ENCODE measurements at regions not wholly inside any gene's neighbourhood (a gene's known extent, or its start where the extent isn't known, plus 50 kb on each side); places are given as distances from the start of the nearest gene placed in this dataset.

DNA sequence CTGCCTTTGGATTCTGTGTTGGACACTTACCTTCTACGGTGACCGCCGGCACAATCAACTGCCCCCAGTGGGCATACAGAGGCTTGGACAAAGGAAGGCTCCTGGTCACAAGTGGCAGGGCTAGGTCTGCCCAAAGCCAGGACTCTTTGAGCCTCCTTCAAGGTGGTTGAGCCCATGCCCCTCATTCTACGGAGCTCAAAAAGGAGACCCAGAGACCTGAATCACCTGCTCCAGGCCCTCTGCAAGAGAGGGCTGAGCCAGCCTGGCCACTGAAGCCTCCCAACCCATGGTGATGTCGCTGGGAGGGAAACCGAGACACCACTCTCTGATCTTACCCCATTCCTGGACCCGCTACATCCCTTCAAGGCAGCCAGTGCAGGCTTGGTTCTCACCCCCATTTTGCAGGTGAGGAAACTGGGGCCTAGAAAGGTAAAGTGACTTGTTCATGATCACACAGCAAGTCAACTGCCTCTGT is 87.9 kb downstream of the INHBB start:
- DNase-seq (ENCODE audit: low read depth, low spot score), result no peak
- Histone ChIP-seq H3K27me3 (ENCODE audit: control insufficient read depth, insufficient read depth, low read length) (peaks cover 72% of the 10 kb centered on the region), H3K9me3 (ENCODE audit: control insufficient read depth, insufficient read depth, low read length) (no peaks in the 10 kb centered on the region), H3K27ac (ENCODE audit: low read depth, low read length) (no peak overlapping the region), H3K4me3 (ENCODE audit: low read depth, low read length) (no peak overlapping the region)
- POLR2A ChIA-PET, result no interaction called here
- TF ChIP-seq, protein P1, sequence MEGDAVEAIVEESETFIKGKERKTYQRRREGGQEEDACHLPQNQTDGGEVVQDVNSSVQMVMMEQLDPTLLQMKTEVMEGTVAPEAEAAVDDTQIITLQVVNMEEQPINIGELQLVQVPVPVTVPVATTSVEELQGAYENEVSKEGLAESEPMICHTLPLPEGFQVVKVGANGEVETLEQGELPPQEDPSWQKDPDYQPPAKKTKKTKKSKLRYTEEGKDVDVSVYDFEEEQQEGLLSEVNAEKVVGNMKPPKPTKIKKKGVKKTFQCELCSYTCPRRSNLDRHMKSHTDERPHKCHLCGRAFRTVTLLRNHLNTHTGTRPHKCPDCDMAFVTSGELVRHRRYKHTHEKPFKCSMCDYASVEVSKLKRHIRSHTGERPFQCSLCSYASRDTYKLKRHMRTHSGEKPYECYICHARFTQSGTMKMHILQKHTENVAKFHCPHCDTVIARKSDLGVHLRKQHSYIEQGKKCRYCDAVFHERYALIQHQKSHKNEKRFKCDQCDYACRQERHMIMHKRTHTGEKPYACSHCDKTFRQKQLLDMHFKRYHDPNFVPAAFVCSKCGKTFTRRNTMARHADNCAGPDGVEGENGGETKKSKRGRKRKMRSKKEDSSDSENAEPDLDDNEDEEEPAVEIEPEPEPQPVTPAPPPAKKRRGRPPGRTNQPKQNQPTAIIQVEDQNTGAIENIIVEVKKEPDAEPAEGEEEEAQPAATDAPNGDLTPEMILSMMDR (IDR thresholded peaks at IDR 0.05; ENCODE audit: low read depth, low read length), result no peak
- CTCF ChIA-PET, result no interaction called here

DNA sequence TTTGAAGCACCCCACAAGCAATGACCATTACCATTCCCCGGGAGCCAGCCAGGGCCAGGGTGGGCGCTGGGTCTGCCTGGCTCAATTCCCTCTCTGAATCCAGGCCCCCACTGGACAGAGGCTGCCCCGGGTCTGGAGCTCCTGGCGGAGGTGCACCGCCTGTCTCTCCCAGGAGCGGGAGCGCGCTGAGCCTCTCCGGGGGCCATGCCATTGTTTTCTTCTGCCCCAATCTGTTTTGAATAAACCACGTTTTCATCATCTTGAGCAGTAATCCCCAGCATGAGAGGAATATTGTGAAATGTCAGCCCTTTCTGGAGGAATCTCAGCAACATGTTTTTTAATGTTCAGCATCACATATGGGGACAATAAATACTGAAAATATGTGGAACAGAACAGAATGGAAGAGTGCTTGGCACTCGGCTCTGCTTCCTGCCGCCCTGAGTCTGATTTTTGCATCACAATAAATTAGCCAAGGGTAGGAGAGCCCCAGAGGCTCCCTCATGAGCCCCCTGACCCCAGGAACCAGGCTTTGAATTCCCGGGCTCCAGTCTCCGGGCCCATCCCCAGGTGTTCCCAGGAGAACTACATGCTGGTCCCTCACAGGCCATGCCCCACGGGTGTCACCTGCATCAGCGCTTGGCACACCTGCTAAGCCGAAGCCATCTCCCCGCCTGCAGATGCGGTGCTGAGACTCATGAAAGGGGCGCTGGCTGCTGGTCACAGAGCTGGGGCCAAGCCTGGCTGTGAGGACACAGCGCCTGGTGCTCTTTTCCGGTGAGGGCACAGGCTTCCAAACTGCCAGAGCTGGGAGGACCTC is 88.8 kb downstream of the INHBB start:
- H3K27ac ChIP-seq (ENCODE audit: low read depth, low read length), result no peak overlapping the region
- H3K4me3 ChIP-seq (ENCODE audit: low read depth, low read length), result no peak overlapping the region
- H3K9me3 ChIP-seq (ENCODE audit: control insufficient read depth, insufficient read depth, low read length), result no peaks in the 10 kb centered on the region
- no peak for DNase-seq (ENCODE audit: low read depth, low spot score)
- POLR2A ChIA-PET, result no interaction called here
- TF ChIP-seq, protein P1 (IDR thresholded peaks at IDR 0.05; ENCODE audit: low read depth, low read length), result no peak
- peaks cover 70% of the 10 kb centered on the region for H3K27me3 ChIP-seq (ENCODE audit: control insufficient read depth, insufficient read depth, low read length)
- CTCF ChIA-PET, result no interaction called here

DNA sequence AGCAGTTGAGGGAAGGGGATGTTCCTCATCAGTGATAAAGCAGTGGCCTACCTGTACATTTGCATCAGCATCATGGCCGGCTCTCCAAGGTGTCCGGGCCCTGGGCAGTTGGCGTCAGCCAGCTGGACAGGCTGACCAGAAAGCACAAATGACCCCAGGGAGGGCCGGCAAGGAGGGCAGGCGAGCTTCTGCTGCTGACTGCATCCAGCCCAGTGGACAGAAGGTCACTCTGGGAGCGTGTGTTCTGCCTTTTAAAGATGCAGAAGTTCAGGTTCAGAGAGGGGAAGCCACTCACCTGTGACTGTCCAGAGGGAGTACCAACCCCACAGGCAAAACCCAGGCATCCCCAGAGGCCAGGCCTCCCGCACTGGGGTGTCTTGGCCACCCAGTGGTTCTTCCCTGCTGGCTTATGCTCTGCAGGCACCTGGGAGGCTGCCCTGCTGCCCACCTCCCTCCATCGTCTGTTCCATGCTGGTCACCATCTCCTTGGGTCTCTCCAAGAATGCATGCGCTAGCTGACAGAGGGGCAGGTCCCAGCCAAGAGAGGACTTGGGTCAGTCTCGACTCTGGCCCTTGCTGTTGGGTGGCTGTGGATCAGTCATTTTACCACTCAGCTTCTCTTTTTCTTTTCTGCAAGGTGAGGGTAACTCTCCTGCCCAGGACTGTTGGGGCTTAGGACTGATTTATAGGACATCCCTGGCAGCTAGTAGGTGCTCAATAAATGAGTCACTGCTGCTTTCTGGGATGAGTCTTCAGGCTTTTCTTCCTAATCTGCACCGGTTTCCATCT is 89.9 kb downstream of the INHBB start:
- CTCF ChIA-PET, result no interaction called here
- H3K9me3 ChIP-seq (ENCODE audit: control insufficient read depth, insufficient read depth, low read length), result no peaks in the 10 kb centered on the region
- POLR2A ChIA-PET, result no interaction called here
- H3K27me3 ChIP-seq (ENCODE audit: control insufficient read depth, insufficient read depth, low read length), result peaks cover 72% of the 10 kb centered on the region
- DNase-seq (ENCODE audit: low read depth, low spot score), result no peak
- TF ChIP-seq, protein P1 (IDR thresholded peaks at IDR 0.05; ENCODE audit: low read depth, low read length), result no peak
- H3K27ac ChIP-seq (ENCODE audit: low read depth, low read length), result no peak overlapping the region
- no peak overlapping the region for H3K4me3 ChIP-seq (ENCODE audit: low read depth, low read length)

DNA sequence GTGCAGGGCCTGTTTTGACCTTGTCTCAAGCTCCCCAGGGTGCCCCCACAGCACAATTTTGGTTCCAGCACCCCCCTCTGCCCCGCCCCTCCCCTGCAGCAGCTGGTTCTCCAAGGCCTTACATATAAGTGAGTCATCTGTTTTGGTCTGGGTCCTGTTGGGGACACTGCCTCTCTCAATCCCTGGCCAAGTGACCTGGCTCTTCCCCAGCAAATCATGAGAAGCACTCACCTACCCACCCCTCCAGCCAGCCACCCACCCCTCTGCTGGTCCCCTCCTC is 90.5 kb downstream of the INHBB start:
- CTCF ChIA-PET, result no interaction called here
- TF ChIP-seq, protein P1 (IDR thresholded peaks at IDR 0.05; ENCODE audit: low read depth, low read length), result no peak
- DNase-seq (ENCODE audit: low read depth, low spot score), result no peak
- no peak overlapping the region for H3K27ac ChIP-seq (ENCODE audit: low read depth, low read length)
- no peaks in the 10 kb centered on the region for H3K9me3 ChIP-seq (ENCODE audit: control insufficient read depth, insufficient read depth, low read length)
- peaks cover 76% of the 10 kb centered on the region for H3K27me3 ChIP-seq (ENCODE audit: control insufficient read depth, insufficient read depth, low read length)
- POLR2A ChIA-PET, result no interaction called here
- no peak overlapping the region for H3K4me3 ChIP-seq (ENCODE audit: low read depth, low read length)

Measured in AG04450 (cell line).